ENCODE measurements at regions not wholly inside any gene's neighbourhood (a gene's known extent, or its start where the extent isn't known, plus 50 kb on each side); places are given as distances from the start of the nearest gene placed in this dataset.

- TF ChIP-seq CTCF (IDR thresholded peaks at IDR 0.05) (no peak), POLR2A (IDR thresholded peaks at IDR 0.05) (no peak)
These were observed 656.8 kb downstream of the IRX1 start for GRCh38 chr5:4252385-4252784.
